ENCODE measurements at regions not wholly inside any gene's neighbourhood (a gene's known extent, or its start where the extent isn't known, plus 50 kb on each side); places are given as distances from the start of the nearest gene placed in this dataset.
"Not testable (repeated sequence)": the region's sequence is repeated elsewhere in the genome, so short reads cannot be mapped to it uniquely, and the experiment has no call there.

- not testable (repeated sequence) for TF ChIP-seq EGR1 (IDR thresholded peaks at IDR 0.05; ENCODE audit: low read depth in 2 of 2)
- TF ChIP-seq, protein P1, sequence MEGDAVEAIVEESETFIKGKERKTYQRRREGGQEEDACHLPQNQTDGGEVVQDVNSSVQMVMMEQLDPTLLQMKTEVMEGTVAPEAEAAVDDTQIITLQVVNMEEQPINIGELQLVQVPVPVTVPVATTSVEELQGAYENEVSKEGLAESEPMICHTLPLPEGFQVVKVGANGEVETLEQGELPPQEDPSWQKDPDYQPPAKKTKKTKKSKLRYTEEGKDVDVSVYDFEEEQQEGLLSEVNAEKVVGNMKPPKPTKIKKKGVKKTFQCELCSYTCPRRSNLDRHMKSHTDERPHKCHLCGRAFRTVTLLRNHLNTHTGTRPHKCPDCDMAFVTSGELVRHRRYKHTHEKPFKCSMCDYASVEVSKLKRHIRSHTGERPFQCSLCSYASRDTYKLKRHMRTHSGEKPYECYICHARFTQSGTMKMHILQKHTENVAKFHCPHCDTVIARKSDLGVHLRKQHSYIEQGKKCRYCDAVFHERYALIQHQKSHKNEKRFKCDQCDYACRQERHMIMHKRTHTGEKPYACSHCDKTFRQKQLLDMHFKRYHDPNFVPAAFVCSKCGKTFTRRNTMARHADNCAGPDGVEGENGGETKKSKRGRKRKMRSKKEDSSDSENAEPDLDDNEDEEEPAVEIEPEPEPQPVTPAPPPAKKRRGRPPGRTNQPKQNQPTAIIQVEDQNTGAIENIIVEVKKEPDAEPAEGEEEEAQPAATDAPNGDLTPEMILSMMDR (IDR thresholded peaks at IDR 0.05; ENCODE audit: low read depth, low read length, missing input control): not testable (repeated sequence)
Measured at GRCh38 chr10:29861231-29861630, 198.2 kb downstream of the JCAD start.
